Hepatocyte (in vitro differentiated cells): ENCODE measurements at regions not wholly inside any gene's neighbourhood (a gene's known extent, or its start where the extent isn't known, plus 50 kb on each side); places are given as distances from the start of the nearest gene placed in this dataset.
"Not testable (repeated sequence)": the region's sequence is repeated elsewhere in the genome, so short reads cannot be mapped to it uniquely, and the experiment has no call there.

Source experiments
- DNase-seq: peaks from one replicate; pipeline ENCODE4 v3.0.0-alpha.2; 2016; ENCODE audit warnings: low spot score
- H2AFZ ChIP-seq: fragments of 200-600 bp; sonication (generic); 2 replicates; pipeline ENCODE4 v1.6.0; 2016; ENCODE audit warnings: antibody characterized with exemption, mild to moderate bottlenecking
- H3K27ac ChIP-seq: fragments of 200-600 bp; sonication (generic); 2 replicates; pipeline ENCODE4 v1.5.1; 2016; ENCODE audit warnings: mild to moderate bottlenecking
- H3K27me3 ChIP-seq: fragments of 200-600 bp; sonication (generic); 2 replicates; pipeline ENCODE4 v1.6.1; 2016
- H3K36me3 ChIP-seq: fragments of 200-600 bp; sonication (generic); replicated peaks from 2 replicates; pipeline ENCODE4 v1.5.1; 2016; ENCODE audit warnings: low read depth; ENCODE audit not compliant: insufficient read depth
- H3K4me1 ChIP-seq: fragments of 200-600 bp; sonication (generic); 2 replicates; pipeline ENCODE4 v1.5.1; 2016; ENCODE audit warnings: mild to moderate bottlenecking, moderate library complexity; ENCODE audit not compliant: insufficient read depth
- H3K4me2 ChIP-seq: fragments of 200-600 bp; sonication (generic); 2 replicates; pipeline ENCODE4 v1.6.0; 2016
- H3K4me3 ChIP-seq: fragments of 200-600 bp; sonication (generic); 2 replicates; pipeline ENCODE4 v1.5.1; 2016; ENCODE audit warnings: mild to moderate bottlenecking
- H3K79me2 ChIP-seq: fragments of 200-600 bp; sonication (generic); 2 replicates; pipeline ENCODE4 v1.6.0; 2017; ENCODE audit warnings: mild to moderate bottlenecking
- H3K9me2 ChIP-seq: fragments of 200-600 bp; sonication (generic); replicated peaks from 2 replicates; pipeline ENCODE4 v1.6.0; 2017; ENCODE audit warnings: mild to moderate bottlenecking; ENCODE audit not compliant: insufficient read depth
- H3K9me3 ChIP-seq: fragments of 200-600 bp; sonication (generic); 2 replicates; pipeline ENCODE4 v1.5.1; 2016; ENCODE audit warnings: low read depth, mild to moderate bottlenecking
- H4K20me1 ChIP-seq: fragments of 200-600 bp; sonication (generic); 2 replicates; pipeline ENCODE4 v1.6.0; 2016; ENCODE audit warnings: mild to moderate bottlenecking; ENCODE audit not compliant: insufficient read depth, poor library complexity, severe bottlenecking
- CTCF ChIP-seq: fragments of 200-600 bp; sonication (generic); IDR thresholded peaks from 2 replicates; pipeline ENCODE4 v1.5.1; 2016; ENCODE audit warnings: antibody characterized with exemption, mild to moderate bottlenecking; ENCODE audit not compliant: poor library complexity
- EZH2 ChIP-seq: fragments of 200-600 bp; sonication (generic); IDR thresholded peaks from 2 replicates; pipeline ENCODE4 v1.6.1; 2016; ENCODE audit warnings: antibody characterized with exemption, mild to moderate bottlenecking, borderline replicate concordance
- EZH2phosphoT487 ChIP-seq: fragments of 200-600 bp; sonication (generic); IDR thresholded peaks from one replicate; pipeline ENCODE4 v1.6.1; 2018; ENCODE audit warnings: antibody characterized with exemption, mild to moderate bottlenecking, low read depth, moderate library complexity; ENCODE audit not compliant: unreplicated experiment, severe bottlenecking
- WGBS: methylation state at CpG from one replicate; pipeline ENCODE4 v1.1.6; 2016; ENCODE audit warnings: low lambda C conversion rate; ENCODE audit errors: missing lambda C conversion rate; 5-methylcytosine and 5-hydroxymethylcytosine counted together

- Histone ChIP-seq H3K4me2 (no peak overlapping the region), H3K9me2 (no peaks in the 10 kb centered on the region), H3K9me3 (no peaks in the 10 kb centered on the region), H3K27me3 (no peaks in the 10 kb centered on the region), H4K20me1 (no peaks in the 10 kb centered on the region), H3K79me2 (no peaks in the 10 kb centered on the region), H3K4me3 (no peak overlapping the region), H3K36me3 (no peaks in the 10 kb centered on the region), H2AFZ (no peak overlapping the region), H3K4me1 (no peaks in the 10 kb centered on the region), H3K27ac (no peak overlapping the region)
- TF ChIP-seq CTCF, result no peak
- 92% methylated on average over 1 of the region's 1 CpG for WGBS
- DNase-seq, result no peak
Observed at GRCh38 chr12:79998554-79998953, 63.7 kb upstream of the PPP1R12A start.

- H3K27ac ChIP-seq, result no peak overlapping the region
- H4K20me1 ChIP-seq, result no peaks in the 10 kb centered on the region
- no peaks in the 10 kb centered on the region for H3K36me3 ChIP-seq
- H3K79me2 ChIP-seq, result no peaks in the 10 kb centered on the region
- no peak overlapping the region for H3K4me3 ChIP-seq
- H2AFZ ChIP-seq, result no peak overlapping the region
- WGBS, result 91% methylated on average over 2 of the region's 2 CpGs
- no peaks in the 10 kb centered on the region for H3K27me3 ChIP-seq
- H3K4me2 ChIP-seq, result no peak overlapping the region
- TF ChIP-seq CTCF (no peak), EZH2 (no peak), EZH2phosphoT487 (no peak)
- no peak for DNase-seq
- no peaks in the 10 kb centered on the region for H3K9me2 ChIP-seq
- H3K9me3 ChIP-seq, result no peaks in the 10 kb centered on the region
- H3K4me1 ChIP-seq, result no peaks in the 10 kb centered on the region
Observed at GRCh38 chr12:79997096-79997791, 62.3 kb upstream of the PPP1R12A start.

DNA sequence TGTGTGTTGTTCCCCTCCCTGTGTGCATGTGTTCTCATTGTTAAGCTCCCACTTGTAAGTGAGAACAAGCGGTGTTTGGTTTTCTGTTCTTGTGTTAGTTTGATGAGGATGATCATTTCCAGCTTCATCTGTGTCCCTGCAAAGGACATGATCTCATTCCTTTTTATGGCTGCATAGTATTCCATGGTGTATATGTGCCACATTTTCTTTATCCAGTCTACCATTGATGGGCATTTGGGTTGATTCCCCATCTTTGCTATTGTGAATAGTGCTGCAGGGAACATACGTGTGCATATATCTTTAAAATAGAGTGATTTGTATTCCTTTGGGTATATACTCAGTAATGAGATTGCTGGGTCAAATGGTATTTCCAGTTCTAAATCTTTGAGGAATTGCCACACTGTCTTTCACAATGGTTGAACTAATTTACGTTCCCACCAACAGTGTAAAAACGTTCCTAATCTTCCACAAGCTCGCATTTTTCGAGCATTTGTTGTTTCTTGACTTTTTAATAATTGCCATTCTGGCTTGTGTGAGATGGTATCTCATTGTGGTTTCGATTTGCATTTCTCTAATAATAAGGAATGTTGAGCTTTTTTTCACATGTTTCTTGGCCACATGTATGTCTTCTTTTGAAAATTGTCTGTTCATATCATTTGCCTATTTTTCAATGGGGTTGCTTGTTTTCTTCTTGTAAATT is 60.6 kb upstream of the PPP1R12A start:
- H3K4me3 ChIP-seq, H3K79me2 ChIP-seq, H3K4me2 ChIP-seq, H3K27ac ChIP-seq, H3K4me1 ChIP-seq, H3K36me3 ChIP-seq, H3K9me3 ChIP-seq, DNase-seq, H3K9me2 ChIP-seq, H4K20me1 ChIP-seq, H3K27me3 ChIP-seq, H2AFZ ChIP-seq: not testable (repeated sequence)
- 88% methylated on average over 7 of the region's 7 CpGs for WGBS

DNA sequence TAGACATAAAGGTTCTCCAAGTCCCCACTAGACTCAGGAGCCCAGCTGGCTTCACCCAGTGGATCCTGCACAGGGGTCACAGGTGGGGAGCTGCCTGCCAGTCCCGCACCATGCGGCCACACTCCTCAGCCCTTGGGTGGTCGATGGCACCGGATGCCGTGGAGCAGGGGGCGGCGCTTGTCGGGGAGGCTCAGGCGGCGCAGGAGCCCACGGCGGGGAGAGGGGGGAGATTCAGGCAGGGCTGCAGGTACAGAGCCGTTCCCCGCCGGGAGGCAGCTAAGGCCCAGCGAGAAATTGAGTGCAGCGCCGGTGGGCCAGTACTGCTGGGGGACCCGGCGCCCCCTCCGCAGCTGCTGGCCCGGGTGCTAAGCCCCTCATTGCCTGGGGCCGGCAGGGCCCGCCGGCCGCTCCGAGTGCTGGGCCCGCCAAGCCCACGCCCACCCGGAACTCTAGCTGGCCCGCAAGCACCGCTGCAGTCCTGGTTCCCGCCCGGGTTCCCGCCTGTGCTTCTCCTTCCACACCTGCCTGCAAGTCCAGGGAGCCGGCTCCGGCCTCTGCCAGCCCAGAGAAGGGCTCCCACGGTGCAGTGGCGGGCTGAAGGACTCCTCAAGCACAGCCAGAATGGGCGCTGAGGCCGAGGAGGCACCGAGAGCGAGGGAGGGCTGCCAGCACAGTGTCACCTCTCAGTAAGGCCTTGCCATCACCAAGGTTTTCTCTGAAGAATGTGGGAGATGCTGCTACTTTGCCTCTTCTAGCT is 58.4 kb upstream of the PPP1R12A start:
- Histone ChIP-seq H2AFZ (no peak overlapping the region), H3K4me3 (no peak overlapping the region), H3K4me1 (no peaks in the 10 kb centered on the region), H3K27ac (no peak overlapping the region), H3K9me3 (no peaks in the 10 kb centered on the region), H4K20me1 (no peaks in the 10 kb centered on the region), H3K27me3 (no peaks in the 10 kb centered on the region), H3K9me2 (no peaks in the 10 kb centered on the region), H3K79me2 (no peaks in the 10 kb centered on the region), H3K4me2 (no peak overlapping the region), H3K36me3 (no peaks in the 10 kb centered on the region)
- DNase-seq, result no peak
- WGBS, result 98% methylated on average over 39 of the region's 43 CpGs
- TF ChIP-seq EZH2phosphoT487 (no peak), CTCF (no peak), EZH2 (no peak)
